BLaER1 treated with 17β-estradiol and CSF1 and Interleukin-3, amounts not matched to agents 10 nM and 100 nM (cell line): ENCODE measurements at regions not wholly inside any gene's neighbourhood (a gene's known extent, or its start where the extent isn't known, plus 50 kb on each side); places are given as distances from the start of the nearest gene placed in this dataset.

Experiments used
- H3K27ac ChIP-seq, 11 experiments: shearing (Covaris generic); formaldehyde crosslinking; 2 replicates each; pipeline ENCODE4 v1.8.1; 2022
- H3K27me3 ChIP-seq, 11 experiments: shearing (Covaris generic); formaldehyde crosslinking; 2 replicates each; pipeline ENCODE4 v1.8.1; 2022
- H3K36me3 ChIP-seq, 11 experiments: shearing (Covaris generic); formaldehyde crosslinking; 2 replicates each; pipeline ENCODE4 v1.8.1; 2022
- H3K4me1 ChIP-seq, 10 experiments: shearing (Covaris generic); formaldehyde crosslinking; 2 replicates each; pipeline ENCODE4 v1.8.1; 2022
- H3K4me2 ChIP-seq, 11 experiments: shearing (Covaris generic); formaldehyde crosslinking; 2 replicates each; pipeline ENCODE4 v1.8.1; 2022
- H3K4me3 ChIP-seq, 10 experiments: shearing (Covaris generic); formaldehyde crosslinking; 2 replicates each; pipeline ENCODE4 v1.8.1; 2022
- H3K9ac ChIP-seq, 11 experiments: shearing (Covaris generic); formaldehyde crosslinking; 2 replicates each; pipeline ENCODE4 v1.8.1; 2022
- H3K9me3 ChIP-seq, 11 experiments: shearing (Covaris generic); formaldehyde crosslinking; replicated peaks in 1 of 11; 2 replicates each; pipeline ENCODE4 v1.8.1; 2022
- H4K20me1 ChIP-seq, 11 experiments: shearing (Covaris generic); formaldehyde crosslinking; 2 replicates each; pipeline ENCODE4 v1.8.1; 2022
- Cebpa-rat ChIP-seq, 11 experiments: shearing (Covaris generic); IDR thresholded peaks; 2 replicates each; pipeline ENCODE4 v1.8.1; 2022

DNA sequence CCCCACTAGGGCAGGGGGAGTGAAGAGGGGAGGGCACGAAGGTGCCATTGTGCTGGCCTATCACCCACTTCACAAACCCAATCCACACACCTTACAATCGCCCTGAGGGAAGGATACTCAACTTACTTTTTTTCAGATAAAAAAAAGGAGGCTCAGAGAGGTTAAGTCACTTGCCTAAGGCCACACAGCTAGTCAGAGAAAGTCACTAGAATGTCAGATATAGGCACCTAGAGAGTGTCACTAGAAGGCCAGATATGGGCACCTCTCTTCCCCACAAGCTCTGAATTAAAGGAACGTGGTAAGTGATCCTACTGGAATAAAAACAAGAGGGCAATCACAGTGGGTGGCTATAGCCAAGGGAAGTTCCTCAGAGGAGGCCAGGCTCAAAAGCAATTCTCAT lies 204.5 kb upstream of the ASIC2 start:
- Histone ChIP-seq H3K27me3 (no peaks in the 10 kb centered on the region), H3K9me3 (no peaks in the 10 kb centered on the region), H3K4me1 (peaks cover 0 to 8% (median 0%) of the 10 kb centered on the region in 10 experiments; a peak in 2 of 20 replicates), H3K9ac (no peak overlapping the region), H3K4me3 (no peak overlapping the region), H4K20me1 (peaks cover 0 to 6% (median 0%) of the 10 kb centered on the region in 11 experiments; a peak in 1 of 22 replicates), H3K4me2 (no peak overlapping the region), H3K36me3 (no peaks in the 10 kb centered on the region), H3K27ac (no peak overlapping the region)
- no peak for TF ChIP-seq Cebpa-rat (IDR thresholded peaks at IDR 0.05)

DNA sequence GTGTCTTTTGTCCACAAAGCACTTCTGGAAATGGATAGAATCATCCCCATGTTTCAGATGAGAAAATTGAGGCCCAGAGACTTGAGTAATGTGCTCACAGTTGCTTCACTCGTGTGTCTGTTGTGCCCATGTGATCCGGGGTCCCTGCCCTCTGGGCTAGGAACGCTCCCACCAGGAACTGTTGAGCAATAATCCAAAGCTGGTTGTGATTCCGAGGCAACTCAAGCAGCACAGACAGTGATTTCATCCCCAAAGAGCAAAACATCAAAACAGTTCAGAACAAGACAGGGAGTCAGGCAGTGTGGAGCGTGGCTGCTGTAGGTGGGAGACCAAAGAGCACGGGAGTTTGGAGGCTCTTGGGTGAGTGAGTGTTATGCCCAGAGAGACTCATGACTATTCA lies 205.0 kb upstream of the ASIC2 start:
- H3K9ac ChIP-seq: no peak overlapping the region
- H3K27ac ChIP-seq: no peak overlapping the region
- H3K4me1 ChIP-seq: peaks cover 0 to 6% (median 0%) of the 10 kb centered on the region in 10 experiments; a peak in 2 of 20 replicates
- peaks cover 0 to 6% (median 0%) of the 10 kb centered on the region in 11 experiments; a peak in 1 of 22 replicates for H4K20me1 ChIP-seq
- no peaks in the 10 kb centered on the region for H3K36me3 ChIP-seq
- TF ChIP-seq Cebpa-rat (IDR thresholded peaks at IDR 0.05): peak in 1 of 11 experiments; percentile 47; a peak in 1 of 22 replicates
- no peaks in the 10 kb centered on the region for H3K27me3 ChIP-seq
- H3K9me3 ChIP-seq: no peaks in the 10 kb centered on the region
- no peak overlapping the region for H3K4me3 ChIP-seq
- no peak overlapping the region for H3K4me2 ChIP-seq

DNA sequence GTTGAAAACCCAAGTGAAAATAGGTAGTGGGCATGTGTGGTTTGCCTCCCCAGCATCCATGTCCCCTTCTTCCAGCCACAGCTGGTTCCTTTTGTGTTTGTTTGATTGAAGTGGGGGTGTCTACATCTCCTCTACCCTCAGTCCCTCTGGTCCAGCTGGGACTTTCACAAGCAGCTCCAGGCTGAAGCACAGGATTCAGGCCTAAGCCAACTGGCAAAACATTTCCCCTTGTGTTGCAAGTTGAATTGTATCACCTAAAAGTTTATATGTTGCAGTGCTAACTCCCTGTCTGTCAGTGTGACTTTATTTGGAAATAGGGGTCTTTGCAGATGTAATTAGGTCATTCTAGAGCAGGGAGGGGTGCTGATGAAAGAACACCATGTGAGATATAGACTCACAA lies 205.9 kb upstream of the ASIC2 start:
- no peak for TF ChIP-seq Cebpa-rat (IDR thresholded peaks at IDR 0.05)
- no peak overlapping the region for H3K9ac ChIP-seq
- H4K20me1 ChIP-seq: peaks cover 0 to 6% (median 0%) of the 10 kb centered on the region in 11 experiments; a peak in 1 of 22 replicates
- no peak overlapping the region for H3K4me3 ChIP-seq
- no peaks in the 10 kb centered on the region for H3K9me3 ChIP-seq
- H3K4me2 ChIP-seq: no peak overlapping the region
- 0 out of 20 replicates have a peak, but pooled peaks cover 0 to 4% (median 0%) of the 10 kb centered on the region in 10 experiments for H3K4me1 ChIP-seq
- H3K36me3 ChIP-seq: no peaks in the 10 kb centered on the region
- no peak overlapping the region for H3K27ac ChIP-seq
- no peaks in the 10 kb centered on the region for H3K27me3 ChIP-seq

DNA sequence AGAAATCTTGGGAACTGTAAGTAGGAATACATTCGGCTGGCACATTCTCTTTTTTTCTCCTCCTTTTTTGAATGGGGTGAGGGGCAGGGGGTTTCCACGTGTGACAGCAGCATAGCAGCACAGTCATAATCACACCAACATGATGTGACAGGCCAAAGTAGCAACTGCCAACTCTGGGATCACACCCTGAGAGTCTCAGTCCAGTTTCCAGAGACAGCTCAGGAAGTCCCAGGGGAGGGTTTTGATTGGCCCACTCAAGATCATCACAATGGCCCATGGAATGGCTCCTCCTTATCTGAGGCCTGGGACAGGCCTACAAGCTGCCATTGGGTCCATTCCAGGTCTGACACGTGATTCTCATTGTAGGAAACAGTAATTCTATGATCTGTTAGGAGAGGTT lies 207.1 kb upstream of the ASIC2 start:
- Histone ChIP-seq H3K4me3 (no peak overlapping the region), H3K27ac (no peak overlapping the region), H3K9me3 (no peaks in the 10 kb centered on the region), H3K9ac (no peak overlapping the region), H3K36me3 (no peaks in the 10 kb centered on the region), H3K4me2 (no peak overlapping the region), H3K27me3 (no peaks in the 10 kb centered on the region), H4K20me1 (peaks cover 0 to 6% (median 0%) of the 10 kb centered on the region in 11 experiments; a peak in 1 of 22 replicates), H3K4me1 (0 out of 20 replicates have a peak, but pooled peaks cover 0 to 4% (median 0%) of the 10 kb centered on the region in 10 experiments)
- no peak for TF ChIP-seq Cebpa-rat (IDR thresholded peaks at IDR 0.05)

DNA sequence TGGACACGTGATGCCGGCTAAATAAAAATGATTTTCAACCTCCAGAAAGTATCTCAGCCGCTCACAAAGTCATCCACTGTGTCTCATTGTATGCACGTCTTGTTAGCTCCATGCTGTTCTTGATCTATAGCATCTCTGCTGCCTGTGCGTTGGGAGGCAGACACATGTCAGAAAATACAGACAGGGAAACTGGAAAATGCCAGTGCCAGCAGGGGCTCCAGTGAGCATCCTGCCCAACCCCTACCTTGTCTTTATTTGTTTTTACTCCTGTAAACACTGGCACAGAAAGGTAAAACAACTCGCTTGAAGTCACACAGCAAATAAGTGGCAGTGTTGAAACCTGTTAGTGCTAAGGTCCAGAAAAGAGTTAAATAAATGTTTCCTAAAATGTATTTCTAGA lies 208.1 kb upstream of the ASIC2 start:
- no peaks in the 10 kb centered on the region for H3K9me3 ChIP-seq
- TF ChIP-seq Cebpa-rat (IDR thresholded peaks at IDR 0.05): no peak
- peaks cover 0 to 6% (median 0%) of the 10 kb centered on the region in 11 experiments; a peak in 1 of 22 replicates for H4K20me1 ChIP-seq
- no peaks in the 10 kb centered on the region for H3K36me3 ChIP-seq
- H3K27me3 ChIP-seq: no peaks in the 10 kb centered on the region
- no peak overlapping the region for H3K9ac ChIP-seq
- no peak overlapping the region for H3K4me2 ChIP-seq
- no peak overlapping the region for H3K27ac ChIP-seq
- peaks cover 0 to 4% (median 0%) of the 10 kb centered on the region in 10 experiments; a peak in 4 of 20 replicates for H3K4me1 ChIP-seq
- no peak overlapping the region for H3K4me3 ChIP-seq

DNA sequence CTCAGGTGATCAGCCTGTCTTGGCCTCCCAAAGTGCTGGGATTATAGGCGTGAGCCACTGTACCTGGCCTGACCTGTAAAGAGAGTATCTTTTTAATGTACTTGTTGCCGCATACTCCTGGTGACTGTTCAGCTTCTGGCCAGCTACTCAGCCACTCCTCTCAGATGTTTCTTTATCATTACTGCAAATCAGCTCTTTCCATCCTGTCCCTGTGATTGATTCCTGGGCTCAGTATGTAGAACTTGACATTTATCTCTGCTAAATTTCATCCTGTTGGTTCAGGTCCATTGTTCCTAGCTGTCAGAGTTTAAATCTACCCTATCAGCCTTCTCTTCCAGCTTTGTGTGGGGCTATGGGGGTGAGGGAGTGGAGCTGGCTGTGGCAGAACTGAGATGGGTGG lies 211.5 kb upstream of the ASIC2 start:
- no peaks in the 10 kb centered on the region for H3K27me3 ChIP-seq
- H3K27ac ChIP-seq: no peak overlapping the region
- no peak overlapping the region for H3K4me2 ChIP-seq
- no peak overlapping the region for H3K4me3 ChIP-seq
- H4K20me1 ChIP-seq: no peaks in the 10 kb centered on the region; a peak in 1 of 22 replicates
- no peaks in the 10 kb centered on the region for H3K9me3 ChIP-seq
- no peak for TF ChIP-seq Cebpa-rat (IDR thresholded peaks at IDR 0.05)
- H3K4me1 ChIP-seq: peaks cover 7 to 23% (median 14%) of the 10 kb centered on the region in 10 experiments; a peak in 19 of 20 replicates
- H3K9ac ChIP-seq: no peak overlapping the region
- H3K36me3 ChIP-seq: no peaks in the 10 kb centered on the region

DNA sequence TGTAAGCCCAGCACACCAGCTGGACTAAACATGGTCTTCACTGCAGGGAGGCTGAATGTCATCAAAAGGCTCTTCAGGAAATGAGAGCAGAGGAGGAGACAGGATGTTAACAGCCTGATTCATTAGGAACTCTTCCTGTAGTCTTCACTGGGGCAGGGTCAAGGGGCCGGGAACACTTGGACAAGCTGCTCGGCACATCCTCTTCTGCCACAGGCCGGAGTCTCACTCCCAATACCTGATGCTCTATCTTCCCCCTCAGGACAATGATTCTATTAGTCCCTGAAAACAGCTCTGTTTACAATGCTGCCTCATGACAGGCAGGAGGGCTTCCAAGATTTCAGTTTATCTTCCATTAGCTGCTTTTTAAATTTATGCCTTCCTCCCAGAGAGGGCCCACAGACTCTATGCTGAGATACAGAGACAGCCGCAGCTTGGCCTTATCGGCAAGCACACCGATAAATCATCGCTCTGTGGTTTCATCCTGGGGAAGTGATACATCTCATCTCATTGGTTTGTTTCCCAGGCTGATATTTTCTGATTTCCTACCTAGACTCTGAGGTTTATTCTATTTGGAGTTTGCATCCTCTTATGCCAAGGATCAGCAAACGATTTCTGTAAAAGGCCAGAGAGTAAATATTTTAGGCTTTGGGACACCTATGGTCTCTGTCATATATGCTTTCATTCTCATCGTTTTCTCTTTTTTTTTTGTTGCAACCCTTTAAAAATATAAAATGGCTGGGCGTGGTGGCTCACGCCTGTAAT lies 214.0 kb upstream of the ASIC2 start:
- peak overlapping the region; percentile 7 to 83 (median 55); a peak in 19 of 22 replicates for H3K4me2 ChIP-seq
- no peak for TF ChIP-seq Cebpa-rat (IDR thresholded peaks at IDR 0.05)
- H3K27me3 ChIP-seq: no peaks in the 10 kb centered on the region
- H3K4me1 ChIP-seq: peaks cover 15 to 39% (median 24%) of the 10 kb centered on the region in 10 experiments
- H4K20me1 ChIP-seq: no peaks in the 10 kb centered on the region; a peak in 1 of 22 replicates
- H3K4me3 ChIP-seq: no peak overlapping the region
- peak overlapping the region in 1 of 11 experiments; percentile 6; a peak in 1 of 22 replicates for H3K27ac ChIP-seq
- peak overlapping the region in 1 of 11 experiments; percentile 21; a peak in 2 of 22 replicates for H3K9ac ChIP-seq
- no peaks in the 10 kb centered on the region for H3K36me3 ChIP-seq
- no peaks in the 10 kb centered on the region for H3K9me3 ChIP-seq

DNA sequence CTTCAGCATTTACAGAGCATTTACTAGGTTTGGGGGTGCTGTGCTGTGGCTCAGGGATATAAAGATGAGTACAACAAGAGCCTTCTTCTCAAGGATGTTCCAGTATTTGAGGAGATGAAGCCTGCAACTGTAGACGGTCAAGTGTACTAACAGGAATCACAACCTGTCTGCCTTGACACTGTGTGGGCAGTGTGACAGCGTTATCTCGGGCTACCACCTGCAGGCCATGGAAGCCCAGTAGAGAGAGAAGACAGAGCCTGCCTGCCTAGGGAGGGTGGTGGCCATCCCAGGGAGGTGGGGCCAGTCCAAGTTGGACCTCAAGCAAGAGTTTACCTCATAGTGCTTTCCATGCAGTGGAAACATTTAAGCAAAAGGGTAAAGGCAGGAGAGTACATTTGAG lies 215.1 kb upstream of the ASIC2 start:
- no peak for TF ChIP-seq Cebpa-rat (IDR thresholded peaks at IDR 0.05)
- Histone ChIP-seq H3K9ac (no peak overlapping the region), H3K36me3 (no peaks in the 10 kb centered on the region), H3K4me3 (no peak overlapping the region), H3K27ac (no peak overlapping the region), H3K4me2 (no peak overlapping the region; a peak in 1 of 22 replicates), H3K9me3 (peaks cover 0 to 6% (median 0%) of the 10 kb centered on the region in 11 experiments; a peak in 7 of 22 replicates), H3K27me3 (no peaks in the 10 kb centered on the region), H4K20me1 (no peaks in the 10 kb centered on the region; a peak in 1 of 22 replicates), H3K4me1 (peaks cover 15 to 43% (median 24%) of the 10 kb centered on the region in 10 experiments)

DNA sequence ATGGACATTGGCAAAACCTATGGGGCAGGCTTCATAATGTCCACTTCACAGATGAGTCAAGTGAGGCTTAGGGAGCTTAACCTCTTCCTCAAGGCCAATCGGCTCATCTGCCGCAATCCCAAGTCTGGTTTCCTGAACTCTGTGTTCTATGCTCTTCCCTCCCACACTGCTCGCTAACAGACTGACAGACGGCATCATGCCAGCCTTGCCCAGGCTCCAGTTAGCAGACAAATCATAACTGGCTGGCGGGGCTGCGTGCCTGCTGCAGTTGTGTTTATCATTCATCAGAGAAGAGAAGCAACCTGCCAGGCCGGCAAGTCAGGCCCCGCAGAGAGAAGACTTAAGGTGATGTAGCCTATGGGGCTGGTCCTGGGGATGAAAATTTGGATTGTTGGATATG lies 216.2 kb upstream of the ASIC2 start:
- H3K36me3 ChIP-seq: no peaks in the 10 kb centered on the region
- no peak overlapping the region for H3K4me3 ChIP-seq
- no peak for TF ChIP-seq Cebpa-rat (IDR thresholded peaks at IDR 0.05)
- H3K4me1 ChIP-seq: peaks cover 15 to 49% (median 24%) of the 10 kb centered on the region in 10 experiments
- no peak overlapping the region for H3K9ac ChIP-seq
- H3K4me2 ChIP-seq: no peak overlapping the region
- no peak overlapping the region for H3K27ac ChIP-seq
- peaks cover 0 to 13% (median 6%) of the 10 kb centered on the region in 11 experiments; a peak in 9 of 22 replicates for H3K9me3 ChIP-seq
- no peaks in the 10 kb centered on the region for H3K27me3 ChIP-seq
- H4K20me1 ChIP-seq: no peaks in the 10 kb centered on the region; a peak in 1 of 22 replicates
